Endometrial microvascular endothelial cells (primary cell): ENCODE measurements at regions not wholly inside any gene's neighbourhood (a gene's known extent, or its start where the extent isn't known, plus 50 kb on each side); places are given as distances from the start of the nearest gene placed in this dataset.

Source experiments
- in situ Hi-C: cut with HindIII; loops from 2 replicates; pipeline ENCODE4 v1.10.0; 2017; ENCODE audit warnings: low sequenced_read_pairs, low pct_unique_long_range_greater_than_20kb; ENCODE audit errors: inconsistent ontology term

- in situ Hi-C loops: no loop called here
Observed at GRCh38 chr13:79682164-79682563, 201.2 kb downstream of the NDFIP2 start.

- in situ Hi-C loops: no loop called here
Observed at GRCh38 chr13:79681069-79681468, 200.1 kb downstream of the NDFIP2 start.

- in situ Hi-C loops: no loop called here
Observed at GRCh38 chr13:79680485-79680884, 199.5 kb downstream of the NDFIP2 start.

GRCh38 chr13:79679334-79679733, 198.4 kb downstream of the NDFIP2 start:
- in situ Hi-C loops: no loop called here

- in situ Hi-C loops: no loop called here
Observed at GRCh38 chr13:79678100-79678499, 197.1 kb downstream of the NDFIP2 start.

- in situ Hi-C loops: no loop called here
Observed at GRCh38 chr13:79675931-79676660, 195.1 kb downstream of the NDFIP2 start.

- in situ Hi-C loops: no loop called here
Observed at GRCh38 chr13:79674765-79675515, 194.0 kb downstream of the NDFIP2 start.

- in situ Hi-C loops: no loop called here
Observed at GRCh38 chr13:79673993-79674377, 193.0 kb downstream of the NDFIP2 start.

- in situ Hi-C loops: no loop called here
Observed at GRCh38 chr13:79673310-79673992, 192.5 kb downstream of the NDFIP2 start.

- in situ Hi-C loops: no loop called here
Observed at GRCh38 chr13:79671420-79671819, 190.5 kb downstream of the NDFIP2 start.

GRCh38 chr13:79668201-79668752, 187.3 kb downstream of the NDFIP2 start:
- in situ Hi-C loops: no loop called here

GRCh38 chr13:79667771-79668170, 186.8 kb downstream of the NDFIP2 start:
- in situ Hi-C loops: no loop called here

GRCh38 chr13:79663977-79664636, 183.2 kb downstream of the NDFIP2 start:
- in situ Hi-C loops: no loop called here

- in situ Hi-C loops: no loop called here
Observed at GRCh38 chr13:79663435-79663834, 182.5 kb downstream of the NDFIP2 start.

- in situ Hi-C loops: no loop called here
Observed at GRCh38 chr13:79662882-79663281, 181.9 kb downstream of the NDFIP2 start.

GRCh38 chr13:79660361-79660760, 179.4 kb downstream of the NDFIP2 start:
- in situ Hi-C loops: no loop called here

GRCh38 chr13:79659121-79659521, 178.2 kb downstream of the NDFIP2 start:
- in situ Hi-C loops: no loop called here

GRCh38 chr13:79658333-79658975, 177.5 kb downstream of the NDFIP2 start:
- in situ Hi-C loops: no loop called here

- in situ Hi-C loops: no loop called here
Observed at GRCh38 chr13:79655509-79655908, 174.6 kb downstream of the NDFIP2 start.
